HepG2 (cell line): ENCODE measurements at regions not wholly inside any gene's neighbourhood (a gene's known extent, or its start where the extent isn't known, plus 50 kb on each side); places are given as distances from the start of the nearest gene placed in this dataset.

Experiments used
- ATAC-seq: fragments of 200-7000 bp; cut with Tn5 transposase; 3 replicates; pipeline ENCODE4 v1.9.1; 2020; ENCODE audit warnings: mild to moderate bottlenecking, moderate library complexity
- BruUV-seq: library from RNA; stranded (reverse); fragments of 400-500 nt; replicated peaks from 2 replicates; lab custom pipeline; 2021; lab: Mats Ljungman, UMichigan
- CTCF ChIA-PET: fragments of 300-600 bp; formaldehyde crosslinking; extraction: SDS; loops from one replicate; lab custom pipeline; 2021; ENCODE audit warnings: low total read pairs, inconsistent platforms, low intra/inter-chr PET ratio; lab: Yijun Ruan, JAX
- POLR2A ChIA-PET: fragments of 350-600 bp; sonication (Branson Sonifier 250); formaldehyde crosslinking; loops from one replicate; lab custom pipeline; 2020; ENCODE audit warnings: antibody characterized with exemption, inconsistent platforms; lab: Yijun Ruan, JAX
- DNase-seq: peaks from one replicate; pipeline ENCODE4 v3.0.0-alpha.2; 2015; ENCODE audit warnings: low spot score
- FAIRE-seq: peaks from 3 replicates; lab custom pipeline; 2011; peaks lifted over from hg19 to GRCh38; lab: Jason Lieb, UNC
- H2AFZ ChIP-seq: one replicate; pipeline ENCODE4 v1.6.1; 2011; ENCODE audit warnings: low read length, inconsistent platforms
- H3K27ac ChIP-seq: fragments of 300-600 bp; 3 replicates; pipeline ENCODE4 v1.8.0; 2011; ENCODE audit warnings: mixed run types, mild to moderate bottlenecking, mixed read lengths, low read length, inconsistent platforms; ENCODE audit not compliant: insufficient read depth; ENCODE audit errors: extremely low read length
- H3K27me3 ChIP-seq, 2 experiments: fragments of 200-600 bp in 1 of 2; 2 replicates in 1 of 2; 3 replicates in 1 of 2; pipeline versions ENCODE4 v1.6.0 to v1.8.0; 2011; ENCODE audit warnings: low read length in 2 of 2, mild to moderate bottlenecking in 2 of 2, moderate library complexity in 2 of 2, inconsistent platforms in 1 of 2; ENCODE audit not compliant: insufficient read depth in 2 of 2, control insufficient read depth in 1 of 2
- H3K36me3 ChIP-seq, 2 experiments: fragments of 200-600 bp in 1 of 2; replicated peaks in 1 of 2; 2 replicates in 1 of 2; 3 replicates in 1 of 2; pipeline versions ENCODE4 v1.5.1 to v1.8.0; 2011; ENCODE audit warnings: low read length in 2 of 2, inconsistent platforms in 1 of 2; ENCODE audit not compliant: insufficient read depth in 2 of 2, control insufficient read depth in 1 of 2
- H3K4me1 ChIP-seq: 2 replicates; pipeline ENCODE4 v1.5.1; 2012; ENCODE audit warnings: low read length, inconsistent platforms; ENCODE audit not compliant: insufficient read depth
- H3K4me2 ChIP-seq: 2 replicates; pipeline ENCODE4 v1.6.0; 2011; ENCODE audit warnings: low read depth, low read length, inconsistent platforms
- H3K4me3 ChIP-seq, 3 experiments: fragments of 200-600 bp in 1 of 3; sonication (generic), shearing (Covaris generic) in 1 of 3; replicated peaks in 1 of 3; 2 replicates each; pipeline ENCODE4 v1.5.1; 2011 to 2016; ENCODE audit warnings: low read length in 3 of 3, inconsistent platforms in 2 of 3, low read depth in 2 of 3, mild to moderate bottlenecking in 2 of 3, control low read depth in 1 of 3, mixed read lengths in 1 of 3; ENCODE audit not compliant: insufficient read depth in 1 of 3
- H3K79me2 ChIP-seq: one replicate; pipeline ENCODE4 v1.6.1; 2011; ENCODE audit warnings: low read length, inconsistent platforms; ENCODE audit not compliant: insufficient read depth
- H3K9ac ChIP-seq: 2 replicates; pipeline ENCODE4 v1.6.0; 2011; ENCODE audit warnings: mild to moderate bottlenecking, low read depth, low read length, inconsistent platforms; ENCODE audit not compliant: insufficient read depth
- H3K9me3 ChIP-seq: 2 replicates; pipeline ENCODE4 v1.5.1; 2012; ENCODE audit warnings: mild to moderate bottlenecking, low read length
- H4K20me1 ChIP-seq: 2 replicates; pipeline ENCODE4 v1.6.0; 2011; ENCODE audit warnings: inconsistent platforms, mild to moderate bottlenecking, low read length, moderate library complexity; ENCODE audit not compliant: insufficient read depth
- HOXA5 ChIP-seq: sonication (generic); formaldehyde crosslinking; IDR thresholded peaks from 2 replicates; pipeline ENCODE4 v1.4.0; 2020; ENCODE audit warnings: missing genetic modification reagents
- USF2 ChIP-seq, 2 experiments: sonication (generic) in 1 of 2; formaldehyde crosslinking in 1 of 2; IDR thresholded peaks; 2 replicates each; pipeline versions ENCODE4 v1.5.1 to v1.6.1; 2011 to 2020; ENCODE audit warnings: borderline replicate concordance in 1 of 2, low read depth in 1 of 2, low read length in 1 of 2, mild to moderate bottlenecking in 1 of 2, missing genetic modification reagents in 1 of 2, moderate library complexity in 1 of 2
- YY1 ChIP-seq: IDR thresholded peaks from 2 replicates; pipeline ENCODE4 v1.6.1; 2011; ENCODE audit warnings: low read length, low read depth, moderate library complexity, mild to moderate bottlenecking; ENCODE audit not compliant: insufficient read depth, insufficient replicate concordance
- ZFP62 ChIP-seq: sonication (generic); formaldehyde crosslinking; IDR thresholded peaks from 2 replicates; pipeline ENCODE4 v1.4.0; 2020; ENCODE audit warnings: missing genetic modification reagents
- ZNF407 ChIP-seq: sonication (generic); formaldehyde crosslinking; IDR thresholded peaks from one replicate; pipeline ENCODE4 v1.5.1; 2020; ENCODE audit warnings: mild to moderate bottlenecking, missing genetic modification reagents; ENCODE audit errors: not compliant biosample characterization
- ZNF589 ChIP-seq: sonication (generic); formaldehyde crosslinking; conservative IDR thresholded peaks from 2 replicates; pipeline ENCODE4 v1.8.0; 2022; ENCODE audit warnings: mild to moderate bottlenecking, moderate library complexity, missing genetic modification reagents
- ZNF660 ChIP-seq: sonication (generic); formaldehyde crosslinking; IDR thresholded peaks from 2 replicates; pipeline ENCODE4 v1.5.1; 2020; ENCODE audit warnings: mild to moderate bottlenecking, low read depth, missing genetic modification reagents, borderline replicate concordance
- ZNF841 ChIP-seq: sonication (generic); formaldehyde crosslinking; IDR thresholded peaks from 2 replicates; pipeline ENCODE4 v1.8.1; 2023; ENCODE audit warnings: missing genetic modification reagents, borderline replicate concordance
- WGBS: methylation state at CpG from one replicate; pipeline ENCODE4 v1.1.6; 2017; ENCODE audit warnings: low lambda C conversion rate; 5-methylcytosine and 5-hydroxymethylcytosine counted together
- in situ Hi-C: cut with HindIII; loops from 2 replicates; pipeline ENCODE4 v1.10.0; 2017; ENCODE audit warnings: low pct_unique_long_range_greater_than_20kb; ENCODE audit not compliant: extremely low pct_ligation_motif_present
- intact Hi-C: fragments of 100-400 bp; cut with micrococcal nuclease; formaldehyde crosslinking; loops from one replicate; pipeline ENCODE4 v1.10.0; 2022; ENCODE audit not compliant: unreplicated experiment

DNA sequence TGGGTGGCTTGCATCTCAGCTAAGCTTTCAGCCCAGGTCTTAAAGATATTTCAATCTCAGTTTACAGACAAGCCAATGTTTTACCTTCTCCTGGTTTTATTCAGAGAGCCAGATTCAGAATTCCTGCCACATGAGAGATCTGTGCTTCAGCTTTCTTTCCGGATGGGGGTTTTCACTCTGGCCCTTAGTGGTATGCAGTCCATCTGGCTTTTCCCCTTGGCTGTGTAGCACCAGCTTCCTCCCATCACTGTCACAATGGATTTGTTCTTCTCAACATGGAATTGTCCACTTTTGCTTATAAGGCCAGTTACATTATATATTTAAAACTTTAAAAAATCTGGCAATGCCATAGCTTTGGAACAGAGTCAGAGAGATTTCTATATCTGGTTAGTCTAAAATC is 303.9 kb downstream of the ETS1 start:
- intact Hi-C loops: no loop called here
- no peak for DNase-seq
- no peak overlapping the region for H3K4me2 ChIP-seq
- H3K27me3 ChIP-seq: no peaks in the 10 kb centered on the region
- H2AFZ ChIP-seq: no peak overlapping the region
- 0% methylated on average over 1 of the region's 1 CpG for WGBS
- H3K9me3 ChIP-seq: no peaks in the 10 kb centered on the region
- no peaks in the 10 kb centered on the region for H3K4me1 ChIP-seq
- TF ChIP-seq ZNF841 (CRISPR knock-in tag) (no peak), ZNF589 (CRISPR knock-in tag) (no peak), YY1 (no peak)
- TF ChIP-seq, all 625 proteins: peak for 0
- H4K20me1 ChIP-seq: no peaks in the 10 kb centered on the region
- in situ Hi-C loops: no loop called here
- H3K9ac ChIP-seq: no peak overlapping the region
- no peaks in the 10 kb centered on the region for H3K36me3 ChIP-seq
- no peak overlapping the region for H3K4me3 ChIP-seq
- no peak overlapping the region for H3K27ac ChIP-seq
- ChIA-PET POLR2A (no interaction called here), CTCF (no interaction called here)
- no peak for FAIRE-seq
- no peaks in the 10 kb centered on the region for H3K79me2 ChIP-seq
- no TSS peak for BruUV-seq
- no peak for ATAC-seq

- Histone ChIP-seq H3K36me3 (no peaks in the 10 kb centered on the region), H3K27ac (no peak overlapping the region), H4K20me1 (no peaks in the 10 kb centered on the region), H3K4me2 (no peak overlapping the region), H3K9ac (no peak overlapping the region), H3K27me3 (no peaks in the 10 kb centered on the region), H3K4me1 (no peaks in the 10 kb centered on the region), H2AFZ (no peak overlapping the region), H3K79me2 (no peaks in the 10 kb centered on the region), H3K9me3 (no peaks in the 10 kb centered on the region), H3K4me3 (no peak overlapping the region)
- ChIA-PET CTCF (no interaction called here), POLR2A (no interaction called here)
- 19% methylated on average over 7 of the region's 7 CpGs for WGBS
- TF ChIP-seq ZNF407 (CRISPR knock-in tag) (no peak), USF2 (IDR thresholded peaks at IDR 0.05; ENCODE audit: low read depth, low read length) (no peak), USF2 (CRISPR knock-in tag; IDR thresholded peaks at IDR 0.05; ENCODE audit: borderline replicate concordance) (no peak), ZNF660 (no peak), ZFP62 (CRISPR knock-in tag) (no peak), HOXA5 (CRISPR knock-in tag) (no peak)
- DNase-seq (no peak), ATAC-seq (no peak), FAIRE-seq (no peak)
- no TSS peak for BruUV-seq
- intact Hi-C loops (no loop called here), in situ Hi-C loops (no loop called here)
Observed at GRCh38 chr11:128282053-128282452, 305.3 kb downstream of the ETS1 start.
